Mesenchymal stem cell (in vitro differentiated cells and primary cell): ENCODE measurements at regions not wholly inside any gene's neighbourhood (a gene's known extent, or its start where the extent isn't known, plus 50 kb on each side); places are given as distances from the start of the nearest gene placed in this dataset.
A peak's percentile ranks its signal among the peaks of the same experiment; 100 is the strongest.

Experiments
- DNase-seq: peaks from one replicate; pipeline ENCODE4 v3.0.0-alpha.2; 2013
- H2AFZ ChIP-seq: one replicate; pipeline ENCODE4 v1.6.1; 2013; ENCODE audit warnings: low read depth, mild to moderate bottlenecking, control low read depth, inconsistent platforms, low read length, moderate library complexity
- H2AK5ac ChIP-seq: 2 replicates; pipeline ENCODE4 v1.6.1; 2013; ENCODE audit warnings: low read length, moderate library complexity, mild to moderate bottlenecking, inconsistent platforms; ENCODE audit not compliant: severe bottlenecking
- H2BK120ac ChIP-seq: one replicate; pipeline ENCODE4 v1.6.1; 2013; ENCODE audit warnings: low read depth, mild to moderate bottlenecking, inconsistent platforms, low read length, moderate library complexity
- H2BK12ac ChIP-seq, 2 experiments: one replicate each; pipeline ENCODE4 v1.6.1; 2013; ENCODE audit warnings: inconsistent platforms in 2 of 2, low read length in 2 of 2, mild to moderate bottlenecking in 2 of 2, moderate library complexity in 2 of 2, control low read depth in 1 of 2
- H2BK15ac ChIP-seq: one replicate; pipeline ENCODE4 v1.6.1; 2013; ENCODE audit warnings: mild to moderate bottlenecking, low read depth, inconsistent platforms; ENCODE audit not compliant: poor library complexity, severe bottlenecking
- H2BK5ac ChIP-seq: 2 replicates; pipeline ENCODE4 v1.6.1; 2013; ENCODE audit warnings: low read depth, mild to moderate bottlenecking, low read length, control low read depth, inconsistent platforms; ENCODE audit not compliant: poor library complexity, severe bottlenecking
- H3K14ac ChIP-seq, 2 experiments: one replicate each; pipeline ENCODE4 v1.6.1; 2013; ENCODE audit warnings: inconsistent platforms in 2 of 2, low read length in 2 of 2, control low read depth in 1 of 2, mild to moderate bottlenecking in 1 of 2, moderate library complexity in 1 of 2
- H3K18ac ChIP-seq, 2 experiments: one replicate each; pipeline ENCODE4 v1.6.1; 2013; ENCODE audit warnings: inconsistent platforms in 2 of 2, low read length in 2 of 2, control low read depth in 1 of 2, low read depth in 1 of 2, mild to moderate bottlenecking in 1 of 2
- H3K23ac ChIP-seq, 2 experiments: one replicate each; pipeline ENCODE4 v1.6.1; 2013; ENCODE audit warnings: inconsistent platforms in 2 of 2, low read length in 2 of 2, mild to moderate bottlenecking in 2 of 2, moderate library complexity in 2 of 2, control low read depth in 1 of 2
- H3K27ac ChIP-seq: 2 replicates; pipeline ENCODE4 v1.5.1; 2013; ENCODE audit warnings: mild to moderate bottlenecking, moderate library complexity, low read length, control low read depth, inconsistent platforms; ENCODE audit not compliant: poor library complexity, severe bottlenecking
- H3K27me3 ChIP-seq, 2 experiments: 2 replicates each; pipeline versions ENCODE4 v1.6.1 to v1.7.0; 2013; ENCODE audit warnings: low read length in 2 of 2, mild to moderate bottlenecking in 2 of 2, moderate library complexity in 2 of 2, control low read depth in 1 of 2, inconsistent platforms in 1 of 2; ENCODE audit not compliant: control insufficient read depth in 1 of 2, insufficient read depth in 1 of 2
- H3K36me3 ChIP-seq, 2 experiments: 2 replicates each; pipeline versions ENCODE4 v1.6.1 to v1.7.0; 2013; ENCODE audit warnings: low read length in 2 of 2, control low read depth in 1 of 2, inconsistent platforms in 1 of 2, low read depth in 1 of 2, mild to moderate bottlenecking in 1 of 2; ENCODE audit not compliant: insufficient read depth in 2 of 2, control insufficient read depth in 1 of 2
- H3K4ac ChIP-seq, 2 experiments: one replicate each; pipeline ENCODE4 v1.6.1; 2013; ENCODE audit warnings: inconsistent platforms in 2 of 2, low read length in 2 of 2, mild to moderate bottlenecking in 2 of 2, moderate library complexity in 2 of 2, control low read depth in 1 of 2, low read depth in 1 of 2
- H3K4me1 ChIP-seq: 2 replicates; pipeline ENCODE4 v1.6.1; 2013; ENCODE audit warnings: low read depth, low read length, control low read depth; ENCODE audit not compliant: control insufficient read depth, insufficient read depth
- H3K4me2 ChIP-seq: 2 replicates; pipeline ENCODE4 v1.6.1; 2013; ENCODE audit warnings: low read length, mild to moderate bottlenecking, inconsistent platforms; ENCODE audit not compliant: poor library complexity, severe bottlenecking
- H3K4me3 ChIP-seq, 2 experiments: 2 replicates each; pipeline versions ENCODE4 v1.5.1 to v1.7.0; 2013; ENCODE audit warnings: low read length in 2 of 2, mild to moderate bottlenecking in 2 of 2, control low read depth in 1 of 2, low read depth in 1 of 2; ENCODE audit not compliant: insufficient read depth in 1 of 2
- H3K79me1 ChIP-seq: replicated peaks from 2 replicates; pipeline ENCODE4 v1.6.1; 2013; ENCODE audit warnings: mild to moderate bottlenecking, control low read depth, low read length, inconsistent platforms; ENCODE audit not compliant: poor library complexity, severe bottlenecking
- H3K9ac ChIP-seq: 2 replicates; pipeline ENCODE4 v1.7.0; 2013; ENCODE audit warnings: mild to moderate bottlenecking, low read length, moderate library complexity
- H3K9me3 ChIP-seq: 2 replicates; pipeline ENCODE4 v1.7.0; 2013; ENCODE audit warnings: mild to moderate bottlenecking, low read length; ENCODE audit not compliant: control insufficient read depth
- H4K8ac ChIP-seq: one replicate; pipeline ENCODE4 v1.6.1; 2013; ENCODE audit warnings: inconsistent platforms, mild to moderate bottlenecking, low read length, moderate library complexity
- H4K91ac ChIP-seq: one replicate; pipeline ENCODE4 v1.6.1; 2013; ENCODE audit warnings: mild to moderate bottlenecking, low read length, inconsistent platforms
- WGBS: methylation state at CpG from one replicate; pipeline ENCODE4 v1.1.7; 2013; ENCODE audit warnings: mixed read lengths; 5-methylcytosine and 5-hydroxymethylcytosine counted together

GRCh38 chr13:62839338-62839737 lies 1423.7 kb upstream of the PCDH20 start:
- no peak overlapping the region for H2AK5ac ChIP-seq
- H3K4me1 ChIP-seq, result no peaks in the 10 kb centered on the region
- no peak overlapping the region for H4K8ac ChIP-seq
- no peaks in the 10 kb centered on the region for H3K9me3 ChIP-seq
- no peak overlapping the region for H3K18ac ChIP-seq
- H2AFZ ChIP-seq, result no peak overlapping the region
- no peak for DNase-seq
- no peak overlapping the region for H2BK15ac ChIP-seq
- H3K36me3 ChIP-seq, result no peaks in the 10 kb centered on the region
- no peak overlapping the region for H2BK5ac ChIP-seq
- H3K4me2 ChIP-seq, result no peak overlapping the region
- H2BK120ac ChIP-seq, result no peak overlapping the region
- WGBS, result no CpG with 5 or more reads among the region's 1 CpG
- H3K4me3 ChIP-seq, result no peak overlapping the region
- H3K23ac ChIP-seq, result no peak overlapping the region
- no peak overlapping the region for H3K27ac ChIP-seq
- no peak overlapping the region for H4K91ac ChIP-seq
- H3K79me1 ChIP-seq, result no peaks in the 10 kb centered on the region
- H2BK12ac ChIP-seq, result no peak overlapping the region
- no peak overlapping the region for H3K14ac ChIP-seq
- H3K4ac ChIP-seq, result no peak overlapping the region
- H3K27me3 ChIP-seq, result no peaks in the 10 kb centered on the region
- no peak overlapping the region for H3K9ac ChIP-seq

DNA sequence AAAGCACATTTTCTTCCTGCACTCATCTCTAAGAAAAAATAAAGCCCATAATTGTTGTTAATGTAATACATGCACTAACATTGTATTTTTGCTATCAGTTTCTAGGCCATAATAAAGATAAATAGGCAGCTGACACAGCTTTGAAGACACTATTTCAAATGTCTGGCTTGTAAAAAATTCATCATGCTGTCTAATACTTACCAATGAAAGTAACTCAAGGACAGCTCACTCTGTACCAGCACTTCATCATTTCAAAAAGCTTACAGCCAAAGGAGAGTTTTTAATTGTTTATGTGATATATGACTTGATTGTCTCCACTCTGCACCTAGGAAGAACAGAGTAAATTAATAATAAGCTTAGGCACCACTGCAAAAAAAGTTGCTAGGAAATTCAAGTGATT lies 1423.3 kb upstream of the PCDH20 start:
- H3K79me1 ChIP-seq, result no peaks in the 10 kb centered on the region
- no peak overlapping the region for H3K27ac ChIP-seq
- H3K36me3 ChIP-seq, result no peaks in the 10 kb centered on the region
- no peak for DNase-seq
- no peak overlapping the region for H3K4me3 ChIP-seq
- H3K9me3 ChIP-seq, result no peaks in the 10 kb centered on the region
- H2AK5ac ChIP-seq, result no peak overlapping the region
- no peak overlapping the region for H2BK15ac ChIP-seq
- no peak overlapping the region for H2BK12ac ChIP-seq
- no peak overlapping the region for H3K14ac ChIP-seq
- no peaks in the 10 kb centered on the region for H3K4me1 ChIP-seq
- H3K23ac ChIP-seq, result no peak overlapping the region
- no peak overlapping the region for H4K8ac ChIP-seq
- no peak overlapping the region for H3K18ac ChIP-seq
- H3K4me2 ChIP-seq, result no peak overlapping the region
- H3K9ac ChIP-seq, result no peak overlapping the region
- no peak overlapping the region for H2AFZ ChIP-seq
- H2BK120ac ChIP-seq, result no peak overlapping the region
- no peak overlapping the region for H2BK5ac ChIP-seq
- no peak overlapping the region for H4K91ac ChIP-seq
- no peaks in the 10 kb centered on the region for H3K27me3 ChIP-seq
- no peak overlapping the region for H3K4ac ChIP-seq

DNA sequence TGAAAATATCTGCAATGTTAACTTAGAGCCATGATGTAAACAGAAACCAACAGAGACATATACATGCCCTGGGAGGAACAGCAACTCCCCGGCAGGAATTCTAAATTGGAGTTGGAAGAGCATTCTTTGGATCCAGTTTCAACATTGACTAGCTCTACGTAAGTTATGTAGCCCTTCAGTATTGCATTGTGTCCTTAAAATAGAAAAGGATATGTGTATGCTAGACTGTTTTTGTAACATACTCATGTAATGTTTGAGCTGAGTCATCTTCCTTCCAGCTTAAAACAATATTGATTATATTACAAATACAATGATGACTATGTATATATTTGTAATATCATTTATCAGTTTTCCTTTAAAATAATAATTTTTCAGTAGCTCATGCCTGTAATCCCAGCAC lies 1422.2 kb upstream of the PCDH20 start:
- H3K14ac ChIP-seq, result no peak overlapping the region
- no peak overlapping the region for H3K9ac ChIP-seq
- H2BK5ac ChIP-seq, result no peak overlapping the region
- WGBS, result 40% methylated on average over 1 of the region's 2 CpGs
- H3K4me1 ChIP-seq, result no peaks in the 10 kb centered on the region
- no peak overlapping the region for H2AFZ ChIP-seq
- no peak overlapping the region for H4K8ac ChIP-seq
- H3K79me1 ChIP-seq, result no peaks in the 10 kb centered on the region
- no peaks in the 10 kb centered on the region for H3K27me3 ChIP-seq
- H3K4me3 ChIP-seq, result no peak overlapping the region
- H2BK12ac ChIP-seq, result no peak overlapping the region
- no peak overlapping the region for H2AK5ac ChIP-seq
- no peak overlapping the region for H3K4ac ChIP-seq
- DNase-seq, result peak; percentile 21
- no peak overlapping the region for H3K4me2 ChIP-seq
- H4K91ac ChIP-seq, result no peak overlapping the region
- H2BK15ac ChIP-seq, result no peak overlapping the region
- no peak overlapping the region for H2BK120ac ChIP-seq
- H3K18ac ChIP-seq, result no peak overlapping the region
- no peak overlapping the region for H3K23ac ChIP-seq
- H3K27ac ChIP-seq, result no peak overlapping the region
- no peaks in the 10 kb centered on the region for H3K36me3 ChIP-seq
- no peaks in the 10 kb centered on the region for H3K9me3 ChIP-seq

DNA sequence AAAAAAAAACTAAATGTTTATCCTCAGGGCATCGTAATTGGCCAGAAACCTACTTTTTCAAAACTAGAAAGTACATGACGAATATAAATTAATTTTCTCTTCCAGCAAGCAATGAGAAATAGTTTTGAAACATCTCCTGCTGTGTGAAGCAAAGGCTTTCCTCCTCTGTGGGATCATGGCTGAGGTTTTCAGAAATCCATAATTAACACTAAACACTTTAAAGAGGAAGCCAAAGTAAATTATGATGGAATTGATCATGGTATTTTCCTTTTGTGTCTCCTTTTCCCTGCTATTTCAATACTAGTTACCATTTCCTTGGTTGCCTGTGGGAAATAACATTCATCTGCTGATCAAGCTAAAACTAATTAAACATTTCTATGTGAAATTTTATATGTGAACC lies 1413.8 kb upstream of the PCDH20 start:
- Histone ChIP-seq H3K4me2 (no peak overlapping the region), H3K4ac (no peak overlapping the region), H2BK5ac (no peak overlapping the region), H2AK5ac (no peak overlapping the region), H3K23ac (no peak overlapping the region), H3K79me1 (no peaks in the 10 kb centered on the region), H3K4me3 (no peak overlapping the region), H3K9ac (no peak overlapping the region), H3K27me3 (no peaks in the 10 kb centered on the region), H3K9me3 (no peaks in the 10 kb centered on the region), H3K27ac (no peak overlapping the region), H2BK15ac (no peak overlapping the region), H3K18ac (no peak overlapping the region), H4K91ac (no peak overlapping the region), H2AFZ (no peak overlapping the region), H2BK120ac (no peak overlapping the region), H3K14ac (no peak overlapping the region), H3K4me1 (no peaks in the 10 kb centered on the region), H2BK12ac (no peak overlapping the region), H3K36me3 (no peaks in the 10 kb centered on the region), H4K8ac (no peak overlapping the region)
- no peak for DNase-seq
- no CpG with 5 or more reads among the region's 2 CpGs for WGBS
